ENCODE measurements at regions not wholly inside any gene's neighbourhood (a gene's known extent, or its start where the extent isn't known, plus 50 kb on each side); places are given as distances from the start of the nearest gene placed in this dataset.

DNA sequence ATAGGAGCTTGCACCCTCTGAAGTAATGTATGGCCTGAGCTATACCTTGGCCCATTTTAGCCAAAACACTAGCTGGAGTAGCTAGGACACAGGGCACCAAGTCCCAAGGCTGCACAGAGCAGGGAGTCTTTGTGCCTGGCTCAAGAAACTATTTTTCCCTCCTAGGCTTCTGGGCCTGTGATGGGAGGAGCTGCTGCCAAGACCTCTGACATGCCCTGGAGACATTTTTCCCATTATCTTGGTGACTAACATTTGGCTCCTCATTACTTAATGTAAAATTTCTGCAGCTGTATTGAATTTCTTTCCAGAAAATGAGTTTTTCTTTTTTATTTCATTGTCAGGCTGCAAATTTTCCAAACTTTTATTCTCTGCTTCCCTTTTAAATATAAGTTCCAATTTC, 1099.2 kb downstream of the CDH18 start:
- no peak for DNase-seq
- H3K27ac ChIP-seq, result no peak overlapping the region
- no peaks in the 10 kb centered on the region for H4K20me1 ChIP-seq (ENCODE audit: insufficient read depth)
- in situ Hi-C loops (cut with MboI), result no loop called here
- H2AFZ ChIP-seq, result no peak overlapping the region
- no peaks in the 10 kb centered on the region for H3K9me3 ChIP-seq (ENCODE audit: low read depth)
- H3K27me3 ChIP-seq (replicated peaks; ENCODE audit: insufficient read depth), result no peaks in the 10 kb centered on the region
- no peak overlapping the region for H3K9ac ChIP-seq
- TF ChIP-seq EZH2phosphoT487 (IDR thresholded peaks at IDR 0.05; ENCODE audit: insufficient read depth, low read depth), result no peak
- no peak for TF ChIP-seq EZH2 (IDR thresholded peaks at IDR 0.05; ENCODE audit: insufficient read depth, poor library complexity, severe bottlenecking)
- no peak overlapping the region for H3K4me3 ChIP-seq
- H3K4me2 ChIP-seq (ENCODE audit: unreplicated experiment), result no peak overlapping the region
- H3K79me2 ChIP-seq (ENCODE audit: insufficient read depth), result no peaks in the 10 kb centered on the region
- H3K36me3 ChIP-seq (ENCODE audit: low read depth), result no peaks in the 10 kb centered on the region
- H3F3A ChIP-seq (ENCODE audit: insufficient read depth), result no peaks in the 10 kb centered on the region
- H3K4me1 ChIP-seq (ENCODE audit: insufficient read depth), result no peaks in the 10 kb centered on the region
- H3K9me2 ChIP-seq (ENCODE audit: insufficient read depth), result no peaks in the 10 kb centered on the region

- in situ Hi-C loops (cut with MboI), result no loop called here
- 13 to 17% methylated on average over 3 of the region's 3 CpGs for WGBS, 2 experiments (ENCODE audit: low coverage in 1 of 2, low lambda C conversion rate in 2 of 2, missing lambda C conversion rate in 2 of 2)
These were observed 1087.4 kb downstream of the CDH18 start for GRCh38 chr5:18900644-18901043.

GRCh38 chr5:18920966-18921365, 1067.0 kb downstream of the CDH18 start:
- no peaks in the 10 kb centered on the region for H3K9me2 ChIP-seq (ENCODE audit: insufficient read depth)
- no peaks in the 10 kb centered on the region for H3K27me3 ChIP-seq (replicated peaks; ENCODE audit: insufficient read depth)
- no peaks in the 10 kb centered on the region for H3K9me3 ChIP-seq (ENCODE audit: low read depth)
- no peaks in the 10 kb centered on the region for H3K79me2 ChIP-seq (ENCODE audit: insufficient read depth)
- H4K20me1 ChIP-seq (ENCODE audit: insufficient read depth), result no peaks in the 10 kb centered on the region
- DNase-seq, result no peak
- in situ Hi-C loops (cut with MboI), result no loop called here
- H3K4me2 ChIP-seq (ENCODE audit: unreplicated experiment), result no peak overlapping the region
- no peak overlapping the region for H3K4me3 ChIP-seq
- H2AFZ ChIP-seq, result no peak overlapping the region
- no peaks in the 10 kb centered on the region for H3K36me3 ChIP-seq (ENCODE audit: low read depth)
- WGBS, 2 experiments (ENCODE audit: low coverage in 1 of 2, low lambda C conversion rate in 2 of 2, missing lambda C conversion rate in 2 of 2), result 9 to 13% methylated on average over 5 of the region's 5 CpGs
- H3F3A ChIP-seq (ENCODE audit: insufficient read depth), result no peaks in the 10 kb centered on the region
- no peaks in the 10 kb centered on the region for H3K4me1 ChIP-seq (ENCODE audit: insufficient read depth)
- TF ChIP-seq EZH2 (IDR thresholded peaks at IDR 0.05; ENCODE audit: insufficient read depth, poor library complexity, severe bottlenecking) (no peak), EZH2phosphoT487 (IDR thresholded peaks at IDR 0.05; ENCODE audit: insufficient read depth, low read depth) (no peak)
- no peak overlapping the region for H3K9ac ChIP-seq
- H3K27ac ChIP-seq, result no peak overlapping the region

More at GRCh38 chr5:18900644-18901043, 1087.4 kb downstream of the CDH18 start:
- H3F3A ChIP-seq (ENCODE audit: insufficient read depth), result no peaks in the 10 kb centered on the region
- peaks cover 4% of the 10 kb centered on the region for H3K9me3 ChIP-seq (ENCODE audit: low read depth)
- H3K36me3 ChIP-seq (ENCODE audit: low read depth), result no peaks in the 10 kb centered on the region
- H3K4me2 ChIP-seq (ENCODE audit: unreplicated experiment), result no peak overlapping the region
- no peaks in the 10 kb centered on the region for H4K20me1 ChIP-seq (ENCODE audit: insufficient read depth)
- no peaks in the 10 kb centered on the region for H3K27me3 ChIP-seq (replicated peaks; ENCODE audit: insufficient read depth)
- H3K9ac ChIP-seq, result no peak overlapping the region
- H3K79me2 ChIP-seq (ENCODE audit: insufficient read depth), result no peaks in the 10 kb centered on the region
- TF ChIP-seq EZH2 (IDR thresholded peaks at IDR 0.05; ENCODE audit: insufficient read depth, poor library complexity, severe bottlenecking), result no peak
- no peak overlapping the region for H3K27ac ChIP-seq
- no peak for DNase-seq
- no peaks in the 10 kb centered on the region for H3K4me1 ChIP-seq (ENCODE audit: insufficient read depth)
- H3K9me2 ChIP-seq (ENCODE audit: insufficient read depth), result no peaks in the 10 kb centered on the region
- H3K4me3 ChIP-seq, result no peak overlapping the region
- no peak overlapping the region for H2AFZ ChIP-seq

- H3K9me3 ChIP-seq (ENCODE audit: low read depth), result no peaks in the 10 kb centered on the region
- H3K27ac ChIP-seq, result no peak overlapping the region
- H3F3A ChIP-seq (ENCODE audit: insufficient read depth), result no peaks in the 10 kb centered on the region
- no peaks in the 10 kb centered on the region for H3K4me1 ChIP-seq (ENCODE audit: insufficient read depth)
- no peak overlapping the region for H3K4me2 ChIP-seq (ENCODE audit: unreplicated experiment)
- no peak for TF ChIP-seq EZH2 (IDR thresholded peaks at IDR 0.05; ENCODE audit: insufficient read depth, poor library complexity, severe bottlenecking)
- TF ChIP-seq EZH2phosphoT487 (IDR thresholded peaks at IDR 0.05; ENCODE audit: insufficient read depth, low read depth), result no peak
- H3K79me2 ChIP-seq (ENCODE audit: insufficient read depth), result no peaks in the 10 kb centered on the region
- H3K9ac ChIP-seq, result no peak overlapping the region
- H4K20me1 ChIP-seq (ENCODE audit: insufficient read depth), result no peaks in the 10 kb centered on the region
- in situ Hi-C loops (cut with MboI), result no loop called here
- no peak overlapping the region for H2AFZ ChIP-seq
- WGBS, 2 experiments (ENCODE audit: low coverage in 1 of 2, low lambda C conversion rate in 2 of 2, missing lambda C conversion rate in 2 of 2), result 7 to 9% methylated on average over 2 of the region's 2 CpGs
- H3K4me3 ChIP-seq, result no peak overlapping the region
- no peak for DNase-seq
- H3K27me3 ChIP-seq (replicated peaks; ENCODE audit: insufficient read depth), result no peaks in the 10 kb centered on the region
- no peaks in the 10 kb centered on the region for H3K36me3 ChIP-seq (ENCODE audit: low read depth)
- H3K9me2 ChIP-seq (ENCODE audit: insufficient read depth), result no peaks in the 10 kb centered on the region
These were observed 1055.9 kb downstream of the CDH18 start for GRCh38 chr5:18932081-18932480.

GRCh38 chr5:18944771-18945170, 1043.2 kb downstream of the CDH18 start:
- Histone ChIP-seq H3K9me3 (ENCODE audit: low read depth) (peaks cover 8% of the 10 kb centered on the region), H3K36me3 (ENCODE audit: low read depth) (no peaks in the 10 kb centered on the region), H3K9me2 (ENCODE audit: insufficient read depth) (no peaks in the 10 kb centered on the region), H3K79me2 (ENCODE audit: insufficient read depth) (no peaks in the 10 kb centered on the region), H4K20me1 (ENCODE audit: insufficient read depth) (no peaks in the 10 kb centered on the region), H3K9ac (no peak overlapping the region), H3K27me3 (replicated peaks; ENCODE audit: insufficient read depth) (no peaks in the 10 kb centered on the region), H3K4me3 (no peak overlapping the region), H3K4me2 (ENCODE audit: unreplicated experiment) (no peak overlapping the region), H2AFZ (no peak overlapping the region), H3K27ac (no peak overlapping the region), H3F3A (ENCODE audit: insufficient read depth) (no peaks in the 10 kb centered on the region), H3K4me1 (ENCODE audit: insufficient read depth) (no peaks in the 10 kb centered on the region)
- in situ Hi-C loops (cut with MboI), result no loop called here
- 26 to 32% methylated on average over 5 of the region's 5 CpGs for WGBS, 2 experiments (ENCODE audit: low coverage in 1 of 2, low lambda C conversion rate in 2 of 2, missing lambda C conversion rate in 2 of 2)
- TF ChIP-seq EZH2 (IDR thresholded peaks at IDR 0.05; ENCODE audit: insufficient read depth, poor library complexity, severe bottlenecking), result no peak
- TF ChIP-seq EZH2phosphoT487 (IDR thresholded peaks at IDR 0.05; ENCODE audit: insufficient read depth, low read depth), result no peak
- DNase-seq, result no peak
